GM18951 (cell line): ENCODE measurements at regions not wholly inside any gene's neighbourhood (a gene's known extent, or its start where the extent isn't known, plus 50 kb on each side); places are given as distances from the start of the nearest gene placed in this dataset.

Source experiments
- POLR2A ChIP-seq: IDR thresholded peaks from 4 replicates; pipeline ENCODE4 v1.6.1; 2011; ENCODE audit warnings: mild to moderate bottlenecking; ENCODE audit not compliant: insufficient read length, insufficient read depth; ENCODE audit errors: extremely low read depth
- in situ Hi-C: fragments of 300-500 bp; cut with MboI; formaldehyde crosslinking; loops from one replicate; pipeline ENCODE4 v1.12.0; 2022; ENCODE audit warnings: low sequenced_read_pairs, mixed read lengths, inconsistent platforms; ENCODE audit not compliant: unreplicated experiment

GRCh38 chrX:39995457-39995856 lies 102.3 kb downstream of the BCOR start:
- TF ChIP-seq POLR2A, result no peak
- in situ Hi-C loops, result no loop called here

- TF ChIP-seq POLR2A, result no peak
- in situ Hi-C loops, result no loop called here
Measured at GRCh38 chrX:39996536-39996935, 101.2 kb downstream of the BCOR start.

GRCh38 chrX:39998636-39999406 lies 98.9 kb downstream of the BCOR start:
- in situ Hi-C loops, result no loop called here
- no peak for TF ChIP-seq POLR2A
